Stimulated activated CD8-positive, alpha-beta memory T cell treated with anti-CD3 and anti-CD28 coated beads, Interleukin-2, amount 100 ng/mL, for 1 hour (primary cell): ENCODE measurements at regions not wholly inside any gene's neighbourhood (a gene's known extent, or its start where the extent isn't known, plus 50 kb on each side); places are given as distances from the start of the nearest gene placed in this dataset.

Experiments used
- DNase-seq, 2 donors: peaks; one replicate each; pipeline ENCODE4 v3.0.0-alpha.2; 2020; ENCODE audit warnings: low read depth in 2 of 2

DNA sequence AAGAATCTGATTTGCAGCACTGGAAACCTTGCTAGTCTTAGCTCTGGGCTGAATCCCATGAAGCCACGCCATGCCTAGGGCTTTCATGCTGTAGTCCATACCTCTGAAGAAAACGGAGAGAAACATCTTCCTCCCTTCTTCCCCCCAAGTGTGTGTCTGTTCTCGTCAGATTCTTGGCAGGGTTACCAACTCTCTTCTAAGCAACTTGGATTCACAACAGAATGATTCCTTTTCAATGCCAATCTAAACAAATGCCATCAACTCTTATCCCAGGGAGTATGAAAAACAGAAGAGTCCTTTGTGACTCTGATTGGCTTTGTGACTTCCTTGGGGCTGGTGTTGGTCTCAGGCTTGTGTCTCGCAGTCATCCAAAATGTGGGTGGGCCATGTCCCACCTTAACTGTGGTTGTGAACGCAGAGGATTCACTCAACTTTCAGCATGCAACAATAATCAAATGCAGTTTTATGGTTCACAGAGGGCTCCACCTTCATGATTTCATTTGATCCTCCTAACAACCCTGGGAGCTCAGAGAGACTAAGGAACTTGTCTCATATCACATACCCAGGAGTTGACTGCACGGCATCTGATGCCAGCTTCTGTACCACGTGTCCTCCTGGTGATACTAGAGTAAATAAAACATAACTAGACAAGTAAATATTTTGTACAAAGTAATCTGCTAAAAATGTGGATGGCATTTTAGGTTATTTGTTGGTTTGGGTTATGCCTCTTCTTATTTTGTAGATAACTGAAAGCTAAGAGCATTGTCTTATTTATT is 186.0 kb upstream of the TNP1 start:
- no peak for DNase-seq

DNA sequence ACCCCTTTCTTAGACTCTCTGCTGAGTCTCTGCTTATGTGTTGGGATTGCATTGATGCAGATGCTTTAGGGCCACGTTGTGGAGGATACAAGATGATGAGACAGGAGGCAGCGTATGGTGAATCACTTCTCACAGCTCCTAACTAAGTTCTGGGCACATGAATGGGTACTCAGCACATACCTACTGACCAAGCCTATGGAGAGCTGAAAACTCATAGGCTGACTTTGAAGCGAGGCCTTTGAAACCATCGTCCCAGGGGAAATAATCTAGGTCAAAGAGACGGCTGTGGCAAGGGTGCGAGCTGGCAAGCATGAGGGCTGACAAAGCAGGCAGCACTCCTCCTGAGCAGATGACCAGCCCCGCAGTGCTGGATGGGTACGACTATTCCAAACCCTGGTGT is 180.2 kb upstream of the TNP1 start:
- no peak for DNase-seq

DNA sequence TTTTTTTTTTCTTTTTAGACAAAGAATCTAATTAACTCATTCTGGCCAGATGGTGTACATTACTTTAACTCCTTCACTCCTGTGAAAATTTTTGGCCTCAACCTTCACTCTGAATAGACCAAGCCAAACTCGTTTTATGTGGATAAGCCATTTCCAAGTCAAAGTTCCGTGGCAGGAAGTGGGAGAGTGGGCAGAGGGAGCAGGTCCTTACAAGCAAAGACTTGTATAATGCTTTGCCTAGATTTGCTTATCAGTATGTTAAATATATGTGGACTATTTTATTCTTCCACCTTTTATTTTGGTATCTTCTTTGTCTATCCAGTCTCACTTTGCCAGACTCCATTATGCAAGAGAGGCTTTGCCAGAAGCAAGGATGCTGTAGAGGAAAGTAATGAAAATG is 178.1 kb upstream of the TNP1 start:
- DNase-seq = no peak

DNA sequence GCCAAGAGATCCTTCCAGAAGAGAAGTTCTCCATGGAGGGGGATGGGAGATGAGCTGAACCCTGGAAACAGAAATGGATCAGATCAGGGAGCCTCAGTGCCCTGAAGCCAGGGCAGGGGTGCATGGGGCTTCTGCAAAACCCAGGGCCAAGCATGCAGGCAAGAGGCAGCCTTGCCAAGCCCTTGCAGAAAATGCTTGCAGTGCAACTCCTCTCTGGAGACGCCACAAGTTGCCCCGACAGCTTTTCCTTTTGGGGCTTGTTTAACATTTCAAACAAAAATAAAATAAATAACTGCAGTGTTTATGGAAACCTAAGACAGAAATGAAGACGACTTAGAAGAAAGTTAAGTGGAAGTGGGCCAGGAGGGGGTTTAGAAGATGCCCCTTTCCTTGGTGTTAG is 177.5 kb upstream of the TNP1 start:
- no peak for DNase-seq

DNA sequence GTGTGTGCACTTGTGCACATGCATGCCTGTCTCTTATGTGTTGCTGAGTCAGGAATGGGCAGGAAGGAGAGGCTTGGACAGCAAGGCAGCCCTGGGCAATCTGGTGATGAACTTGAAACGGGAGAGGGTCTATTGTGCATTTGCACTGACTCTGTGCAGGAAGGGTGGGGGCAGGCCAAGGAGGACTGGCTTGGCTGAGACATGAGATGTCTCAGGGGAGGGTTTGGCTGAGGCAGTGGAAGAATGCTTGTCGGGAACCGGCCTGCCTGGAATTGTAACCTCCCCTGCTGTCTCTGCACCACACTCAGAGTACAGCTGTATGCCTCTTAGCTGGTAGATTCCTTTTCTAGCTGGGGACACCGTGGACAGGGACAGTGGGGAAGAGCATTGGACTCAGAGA is 176.1 kb upstream of the TNP1 start:
- DNase-seq = no peak

DNA sequence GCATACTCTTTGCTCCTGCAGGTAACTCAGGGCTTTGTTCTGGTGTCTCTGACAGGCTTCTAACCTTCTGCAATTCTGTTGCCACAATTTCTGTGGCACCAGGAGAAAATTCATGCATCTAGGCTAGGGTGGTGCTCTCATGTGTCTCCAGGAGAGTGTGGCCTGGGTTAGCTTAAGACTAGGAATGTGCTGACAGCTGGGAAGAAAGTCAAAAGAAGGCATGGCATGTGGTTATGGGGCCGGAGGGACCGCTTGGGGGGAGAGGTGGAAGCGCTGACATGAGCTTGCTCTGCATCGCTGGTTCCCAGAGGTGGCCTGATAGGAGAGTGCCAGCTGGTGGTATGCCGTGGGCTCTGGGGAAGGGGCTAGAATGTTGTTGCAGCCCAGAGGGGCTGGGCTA is 173.3 kb upstream of the TNP1 start:
- no peak for DNase-seq

DNA sequence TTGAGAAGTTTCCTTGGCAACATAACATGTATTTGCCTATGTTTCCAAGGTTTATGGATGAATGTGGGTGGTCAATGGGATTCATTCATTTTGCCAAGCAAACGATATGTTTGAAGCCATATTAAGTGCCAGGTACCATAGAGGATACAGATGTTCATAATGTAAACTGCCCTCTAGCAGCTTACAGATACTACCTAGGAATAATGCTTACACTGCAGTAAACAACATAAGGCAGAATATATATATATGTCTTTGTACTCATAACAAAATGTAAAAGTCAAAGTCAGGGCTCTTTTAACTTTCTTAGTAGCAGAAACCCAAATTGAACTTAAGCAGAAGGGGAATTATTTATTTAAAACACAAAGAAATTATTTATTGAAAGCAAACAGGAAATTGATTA is 171.6 kb upstream of the TNP1 start:
- no peak for DNase-seq

DNA sequence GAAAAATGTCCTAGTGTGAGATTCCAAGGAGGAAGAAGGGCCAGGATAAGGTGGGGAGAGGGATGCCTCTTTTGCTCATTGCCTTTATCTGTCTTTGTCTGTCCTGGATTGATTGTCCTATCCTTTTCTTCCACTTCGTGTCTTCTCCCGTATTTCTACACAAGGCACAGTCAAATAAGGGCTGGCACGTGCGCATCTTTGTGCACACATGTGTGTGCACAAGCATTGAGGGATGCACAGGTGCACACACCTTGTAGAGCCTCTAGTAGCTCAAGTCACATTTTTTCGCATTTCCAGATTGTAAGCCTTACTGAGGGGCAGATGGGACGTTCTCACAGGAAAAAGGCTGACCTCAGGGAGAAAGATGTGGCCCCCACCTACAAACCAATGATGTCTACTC is 170.2 kb upstream of the TNP1 start:
- no peak for DNase-seq

DNA sequence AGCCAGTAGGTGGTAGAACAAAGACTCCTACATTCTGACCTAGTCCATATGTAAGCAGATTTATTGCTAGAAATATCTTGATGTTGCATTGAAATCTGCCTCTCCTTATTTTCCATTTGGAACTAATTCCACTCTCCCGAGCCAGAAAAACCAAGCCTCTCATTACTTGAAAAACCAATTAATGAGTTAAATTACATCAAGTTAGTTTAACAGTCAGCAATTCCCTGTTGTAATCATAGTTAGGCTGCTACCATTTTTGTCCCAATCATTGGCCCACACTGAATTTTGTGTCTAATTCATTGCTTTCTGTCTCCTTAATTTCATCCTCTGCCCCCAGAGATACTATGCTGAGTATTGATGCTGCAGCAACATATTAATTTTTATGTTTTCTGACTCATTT is 168.3 kb upstream of the TNP1 start:
- no peak for DNase-seq

DNA sequence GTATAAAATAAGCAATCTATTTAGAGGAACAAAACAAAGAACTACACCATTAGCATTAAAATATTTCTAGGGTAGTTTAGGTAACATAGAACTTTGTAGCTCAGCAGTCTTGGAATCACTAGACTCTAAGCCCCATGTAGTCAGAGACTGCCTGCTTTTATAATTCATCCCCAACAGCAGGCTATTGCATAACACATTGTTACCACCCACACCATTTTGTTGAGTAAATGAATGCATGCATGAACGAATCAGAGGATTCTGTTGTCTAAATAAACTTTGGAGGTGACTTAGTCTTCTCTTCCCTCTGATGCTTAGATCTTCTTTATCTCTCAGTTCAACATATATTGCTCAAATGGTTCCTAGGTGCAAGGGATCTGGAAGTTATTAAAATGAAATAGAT is 167.6 kb upstream of the TNP1 start:
- DNase-seq = no peak

DNA sequence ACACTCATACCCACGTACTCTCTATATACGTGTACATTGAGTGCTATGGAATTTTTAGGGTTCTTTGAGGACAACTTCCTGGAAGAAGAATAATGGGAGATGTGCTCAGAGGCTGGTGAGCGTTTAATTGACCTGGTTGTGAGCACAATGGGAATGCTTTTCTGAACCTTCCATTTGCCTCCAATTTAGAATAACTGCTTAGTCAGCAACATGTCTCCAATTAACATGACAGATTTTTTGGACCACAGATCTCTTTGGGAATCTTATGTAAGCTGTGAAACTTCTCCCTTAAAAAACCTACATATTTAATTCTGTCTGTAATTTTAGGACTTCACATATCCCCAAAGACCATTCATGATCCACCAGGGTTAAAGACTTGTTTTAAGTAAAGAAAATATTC is 166.7 kb upstream of the TNP1 start:
- DNase-seq = no peak

DNA sequence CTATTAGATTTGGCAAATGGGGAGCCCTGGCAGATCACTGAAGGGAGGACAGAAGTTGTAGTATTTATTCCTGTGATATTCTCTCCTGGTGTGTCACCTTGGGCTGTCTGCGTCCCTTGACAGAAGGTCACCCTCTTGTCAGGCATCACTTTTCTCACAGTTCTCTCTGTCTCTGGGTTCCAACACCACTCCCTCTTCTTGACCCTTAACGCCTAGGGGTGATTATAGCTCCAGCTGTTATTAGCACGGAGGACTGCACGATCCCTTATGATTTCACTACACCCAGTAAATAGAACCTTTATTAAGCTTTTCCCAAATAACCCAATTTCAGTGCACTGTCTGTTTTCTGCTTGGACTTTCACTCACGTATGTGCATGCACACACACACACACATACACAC is 166.3 kb upstream of the TNP1 start:
- DNase-seq = no peak

DNA sequence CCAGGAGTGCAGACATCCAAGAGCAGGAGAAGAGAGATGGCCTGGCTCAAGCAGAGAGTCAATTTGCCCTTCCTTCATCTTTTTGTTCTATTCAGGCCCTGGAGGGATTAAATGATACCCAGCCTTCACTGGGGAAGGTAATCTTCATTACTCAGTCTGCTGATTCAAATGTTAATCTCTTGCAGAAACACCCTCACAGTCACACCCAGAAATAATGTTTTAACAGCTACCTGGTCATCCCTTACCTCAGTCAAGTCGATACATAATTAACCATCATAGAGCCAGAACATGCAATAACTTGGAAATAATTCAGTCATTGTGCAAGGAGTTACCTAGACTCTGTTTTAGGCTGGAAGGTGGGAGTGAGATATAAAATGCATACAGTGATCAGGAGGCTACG is 163.7 kb upstream of the TNP1 start:
- DNase-seq = no peak

DNA sequence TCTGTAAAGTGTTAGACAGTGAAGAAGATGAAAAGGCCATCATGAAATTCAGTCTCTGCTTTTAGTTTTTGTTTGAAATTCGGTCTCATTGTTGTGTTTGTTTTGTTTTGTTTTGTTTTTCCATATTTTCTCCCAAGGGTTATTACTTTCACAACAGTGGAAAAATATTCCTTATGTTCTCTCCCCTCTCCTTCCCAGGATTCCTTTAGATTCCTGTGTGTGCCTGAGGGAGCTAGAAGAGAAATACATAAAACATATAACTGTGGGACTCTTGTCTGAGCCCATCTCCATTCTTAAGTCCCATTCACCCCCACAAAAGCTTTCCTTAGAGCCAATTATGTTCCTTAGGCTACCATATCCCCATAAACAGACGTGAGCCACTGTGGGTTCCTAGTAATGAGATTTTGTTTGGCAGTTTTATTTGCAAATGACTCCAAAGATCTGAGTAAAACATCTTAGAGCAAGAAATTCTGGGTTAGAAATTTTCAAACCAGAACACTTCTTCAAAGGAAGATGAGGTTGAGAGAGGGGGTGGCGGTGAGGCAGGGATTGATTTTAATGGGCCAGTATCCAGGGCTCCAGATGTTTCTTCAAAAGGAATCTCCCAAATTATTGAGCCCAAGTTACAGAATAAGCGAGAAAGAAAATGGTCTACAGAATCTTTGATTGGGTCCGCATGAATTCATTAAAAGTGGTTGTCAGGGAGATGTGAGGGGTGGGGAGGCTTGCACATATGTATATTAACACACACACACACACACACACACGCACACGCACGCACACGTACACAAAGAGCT is 157.8 kb upstream of the TNP1 start:
- no peak for DNase-seq

DNA sequence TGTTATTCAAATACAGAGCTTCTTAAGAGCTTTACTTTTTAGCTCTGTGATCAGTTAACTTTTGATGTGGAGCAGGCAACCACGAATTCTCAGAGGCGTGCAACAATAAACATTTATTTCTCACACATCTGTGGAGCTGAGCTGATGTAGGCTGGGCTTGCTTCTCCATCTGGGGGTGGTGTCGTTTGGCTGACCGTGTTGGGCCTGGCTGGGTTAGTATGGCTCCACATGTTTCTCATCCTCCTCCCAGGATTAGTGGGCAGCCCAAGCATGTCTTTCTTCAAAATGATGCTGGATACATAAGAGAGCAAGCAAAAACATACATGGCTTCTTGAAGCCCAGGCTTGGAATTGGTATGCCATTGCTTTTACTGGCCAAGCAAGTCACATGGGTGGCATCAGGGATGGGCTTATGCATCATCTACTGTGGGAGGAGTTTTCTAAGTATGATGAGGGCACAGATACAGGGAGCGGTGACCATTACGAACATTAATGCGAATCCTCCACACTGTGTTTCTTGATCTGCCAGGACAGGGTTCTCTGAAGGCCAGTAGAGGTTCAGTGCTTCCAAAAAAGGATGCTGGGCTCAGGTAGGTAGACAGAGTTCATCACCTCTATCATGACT is 157.0 kb upstream of the TNP1 start:
- DNase-seq = no peak

DNA sequence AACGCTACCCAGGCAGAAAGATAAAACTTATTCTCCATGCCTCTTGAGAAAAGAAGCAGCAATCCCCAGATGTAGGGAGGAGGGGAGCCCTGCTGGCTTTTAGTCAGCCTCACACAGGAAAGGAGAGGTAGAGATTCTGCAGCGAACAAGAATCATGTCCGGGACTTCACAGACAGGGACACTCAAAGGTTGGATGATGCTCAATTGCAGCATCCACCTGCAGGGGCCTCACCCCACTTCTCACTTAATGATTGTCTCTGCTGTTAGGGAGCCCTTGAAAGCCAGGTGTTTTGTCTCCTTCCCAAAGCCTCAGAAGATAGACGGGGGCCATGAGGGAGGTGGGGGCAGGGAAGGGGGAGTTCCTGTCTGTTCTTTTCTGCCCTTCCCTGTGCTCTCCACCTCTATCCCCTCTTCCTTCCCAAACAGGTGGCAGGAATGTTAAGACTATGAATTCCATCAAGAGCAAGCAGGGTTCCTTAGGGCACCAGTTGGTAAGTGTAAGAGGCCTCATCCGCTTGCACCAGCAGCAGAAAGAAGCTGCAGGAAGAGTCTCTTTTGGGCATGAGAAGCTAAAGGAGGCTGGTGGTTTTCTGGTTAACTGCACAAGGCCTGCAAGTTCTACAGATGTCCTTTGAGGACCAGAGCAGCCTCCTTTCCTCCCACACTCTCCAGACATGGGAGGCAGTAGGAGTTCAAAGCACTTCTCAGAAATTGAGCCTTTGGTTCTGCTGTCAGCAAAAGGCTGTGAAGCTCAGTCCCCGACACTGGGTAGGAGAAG is 154.7 kb upstream of the TNP1 start:
- no peak for DNase-seq

DNA sequence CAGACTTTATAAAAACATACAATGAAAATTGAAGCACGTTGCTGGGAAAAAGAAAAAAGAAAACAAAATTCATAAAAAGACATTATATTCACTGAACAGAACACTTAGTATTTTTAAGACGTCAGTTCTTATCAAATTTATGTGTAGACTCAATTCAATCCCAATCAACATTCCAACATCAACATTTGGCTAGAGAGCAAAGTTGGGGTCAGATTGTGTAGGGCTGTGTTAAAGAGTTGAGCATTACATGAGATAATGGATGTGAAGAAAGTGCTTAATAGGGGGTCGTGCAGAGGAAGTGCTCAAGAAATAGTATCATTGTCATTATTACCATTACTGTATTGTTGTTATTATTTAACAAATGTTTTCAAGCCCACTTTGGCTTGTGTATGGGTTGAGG is 154.1 kb upstream of the TNP1 start:
- no peak for DNase-seq

DNA sequence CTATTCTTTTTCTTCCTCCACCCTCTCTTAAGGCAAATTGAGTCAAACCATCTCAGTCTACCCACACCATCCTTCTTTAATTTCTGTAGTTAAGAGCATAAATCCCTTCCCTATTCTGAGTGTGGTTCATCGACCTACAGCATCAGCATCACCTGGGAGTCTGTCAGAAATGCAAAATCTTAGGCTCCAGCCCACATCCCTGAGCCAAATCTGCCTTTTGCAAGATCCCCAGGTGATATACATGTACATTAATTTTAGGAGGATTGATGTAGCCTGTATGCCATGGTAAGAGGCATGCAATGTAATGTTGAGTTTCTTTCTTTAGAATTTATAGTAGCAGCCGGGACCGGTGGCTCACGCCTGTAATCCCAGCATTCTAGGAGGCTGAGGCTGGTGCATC is 151.7 kb upstream of the TNP1 start:
- no peak for DNase-seq

DNA sequence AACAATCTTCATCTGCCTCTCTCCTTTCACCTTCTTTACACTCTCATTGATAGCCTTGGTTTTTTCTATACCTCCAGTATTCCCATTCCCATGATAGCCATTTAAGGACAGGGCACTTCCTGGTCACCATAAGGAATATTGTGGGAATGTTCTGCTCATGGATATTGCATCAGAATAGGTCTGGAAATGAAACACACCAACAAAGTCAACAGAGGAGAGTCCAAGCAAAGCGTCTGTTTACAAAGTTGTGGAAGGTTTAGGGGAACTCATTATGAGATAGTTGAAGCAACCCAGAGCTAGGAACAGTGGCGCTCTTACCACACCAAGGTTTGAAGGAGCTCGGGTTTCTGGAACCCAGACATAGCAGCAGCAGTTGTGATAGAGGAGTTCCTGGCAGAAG is 150.3 kb upstream of the TNP1 start:
- no peak for DNase-seq

DNA sequence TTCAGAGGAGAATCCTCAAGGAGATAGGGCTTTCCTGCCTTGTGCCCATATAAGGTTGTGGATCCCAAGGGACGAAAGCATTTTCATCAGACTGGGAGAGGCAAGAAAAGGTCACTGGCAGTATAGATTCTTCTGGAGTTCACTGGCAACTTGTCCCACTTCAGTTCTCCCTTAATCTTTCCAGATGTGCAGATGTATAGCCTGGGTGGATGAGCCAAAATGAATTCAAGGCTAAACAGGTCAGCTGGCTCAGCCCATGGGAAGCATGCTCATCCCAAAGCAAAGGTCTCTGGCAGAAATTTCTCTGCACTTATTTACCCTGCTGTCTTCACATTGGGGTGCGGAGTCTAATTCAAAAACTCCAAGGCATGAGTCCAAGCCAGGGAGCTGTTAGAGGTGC is 148.9 kb upstream of the TNP1 start:
- no peak for DNase-seq

DNA sequence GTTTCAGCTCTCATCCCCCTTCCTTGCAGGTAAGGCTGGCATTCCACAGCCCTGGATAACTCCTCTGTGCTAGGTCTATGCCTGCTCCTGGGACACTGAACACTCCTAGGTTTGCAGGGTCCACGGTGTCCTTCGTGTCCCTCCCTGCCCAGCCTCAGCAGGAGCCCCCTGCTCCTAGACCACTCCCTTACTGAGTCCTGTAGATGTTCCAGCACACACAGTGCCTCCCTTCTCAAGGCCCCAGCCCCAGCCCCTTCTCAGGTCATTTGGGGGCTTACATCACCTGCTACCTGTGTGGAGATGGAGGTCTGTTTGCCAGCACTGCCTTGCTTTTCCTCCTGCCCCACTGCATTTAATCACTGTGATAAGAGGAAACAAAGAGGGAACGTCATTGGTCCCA is 146.4 kb upstream of the TNP1 start:
- DNase-seq = no peak

DNA sequence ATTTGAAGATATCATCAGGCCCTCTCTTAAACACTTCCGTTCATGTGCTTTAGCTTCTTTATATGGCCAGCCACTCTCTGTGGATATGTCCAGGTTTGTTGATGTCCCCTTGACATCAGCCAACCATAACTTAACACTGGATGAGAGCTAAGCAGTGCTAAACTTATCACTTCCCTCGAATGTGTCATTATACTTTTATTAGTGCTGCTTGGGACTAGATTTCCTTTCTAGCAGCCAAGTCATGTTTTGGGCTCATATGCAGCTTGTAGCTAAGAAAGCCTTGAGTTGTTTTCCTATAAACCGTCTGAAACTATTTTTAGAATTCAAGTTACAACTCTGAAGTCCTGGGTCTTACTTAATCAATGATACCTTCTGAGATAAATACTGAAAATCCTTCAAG is 144.8 kb upstream of the TNP1 start:
- no peak for DNase-seq
